HG02588 (cell line): ENCODE measurements at regions not wholly inside any gene's neighbourhood (a gene's known extent, or its start where the extent isn't known, plus 50 kb on each side); places are given as distances from the start of the nearest gene placed in this dataset.

Experiments used
- ATAC-seq: cut with Tn5 transposase; IDR thresholded peaks from one replicate; pipeline ENCODE4 v1.9.1; 2021; ENCODE audit warnings: mild to moderate bottlenecking, moderate library complexity; ENCODE audit not compliant: unreplicated experiment

- no peak for ATAC-seq
Observed at GRCh38 chr10:128520211-128520815, 394.1 kb upstream of the MKI67 start.

GRCh38 chr10:128522551-128523308, 396.5 kb upstream of the MKI67 start:
- no peak for ATAC-seq

GRCh38 chr10:128525444-128525843, 399.2 kb upstream of the MKI67 start:
- ATAC-seq: no peak

- ATAC-seq: no peak
Observed at GRCh38 chr10:128525936-128526335, 399.7 kb upstream of the MKI67 start.

GRCh38 chr10:128526791-128527375, 400.7 kb upstream of the MKI67 start:
- ATAC-seq: no peak

- no peak for ATAC-seq
Observed at GRCh38 chr10:128527711-128528110, 401.5 kb upstream of the MKI67 start.

GRCh38 chr10:128528167-128528566, 401.9 kb upstream of the MKI67 start:
- no peak for ATAC-seq

GRCh38 chr10:128528781-128529180, 402.6 kb upstream of the MKI67 start:
- no peak for ATAC-seq

- ATAC-seq: no peak
Observed at GRCh38 chr10:128529225-128529624, 403.0 kb upstream of the MKI67 start.

GRCh38 chr10:128530301-128530700, 404.1 kb upstream of the MKI67 start:
- ATAC-seq: no peak

- ATAC-seq: no peak
Observed at GRCh38 chr10:128530946-128531345, 404.7 kb upstream of the MKI67 start.

- no peak for ATAC-seq
Observed at GRCh38 chr10:128534686-128535085, 408.5 kb upstream of the MKI67 start.

- ATAC-seq: no peak
Observed at GRCh38 chr10:128536259-128536658, 410.0 kb upstream of the MKI67 start.

GRCh38 chr10:128537834-128538330, 411.7 kb upstream of the MKI67 start:
- ATAC-seq: no peak

- no peak for ATAC-seq
Observed at GRCh38 chr10:128538671-128539070, 412.4 kb upstream of the MKI67 start.

GRCh38 chr10:128539510-128540127, 413.4 kb upstream of the MKI67 start:
- ATAC-seq: no peak

- no peak for ATAC-seq
Observed at GRCh38 chr10:128540128-128540762, 414.0 kb upstream of the MKI67 start.

GRCh38 chr10:128540781-128541761, 414.8 kb upstream of the MKI67 start:
- ATAC-seq: no peak

- ATAC-seq: no peak
Observed at GRCh38 chr10:128541926-128542475, 415.8 kb upstream of the MKI67 start.

GRCh38 chr10:128542659-128543058, 416.4 kb upstream of the MKI67 start:
- ATAC-seq: no peak
